ENCODE measurements at regions not wholly inside any gene's neighbourhood (a gene's known extent, or its start where the extent isn't known, plus 50 kb on each side); places are given as distances from the start of the nearest gene placed in this dataset.

- DNase-seq (ENCODE audit: low read depth in 2 of 2), result no peak
Observed at GRCh38 chr2:47236503-47237215, 60.3 kb upstream of the CALM2 start.

GRCh38 chr2:47235132-47235531 is 58.8 kb upstream of the CALM2 start:
- no peak for DNase-seq (ENCODE audit: low read depth in 2 of 2)

GRCh38 chr2:47234456-47234855 is 58.1 kb upstream of the CALM2 start:
- no peak for DNase-seq (ENCODE audit: low read depth in 2 of 2)

- DNase-seq (ENCODE audit: low read depth in 2 of 2), result no peak
Observed at GRCh38 chr2:47232738-47233415, 56.6 kb upstream of the CALM2 start.

GRCh38 chr2:47230418-47230817 is 54.1 kb upstream of the CALM2 start:
- no peak for DNase-seq (ENCODE audit: low read depth in 2 of 2)

GRCh38 chr2:47227532-47228279 is 51.4 kb upstream of the CALM2 start:
- no peak for DNase-seq (ENCODE audit: low read depth in 2 of 2)

- DNase-seq (ENCODE audit: low read depth in 2 of 2), result no peak
Observed at GRCh38 chr2:47226923-47227220, 50.6 kb upstream of the CALM2 start.

- DNase-seq (ENCODE audit: low read depth in 2 of 2), result no peak
Observed at GRCh38 chr2:47226132-47226922, 50.0 kb upstream of the CALM2 start.
